Stimulated activated CD8-positive, alpha-beta memory T cell treated with anti-CD3 and anti-CD28 coated beads, Interleukin-4, amount 100 ng/mL, for 48 hours (primary cell): ENCODE measurements at regions not wholly inside any gene's neighbourhood (a gene's known extent, or its start where the extent isn't known, plus 50 kb on each side); places are given as distances from the start of the nearest gene placed in this dataset.
"Not testable (repeated sequence)": the region's sequence is repeated elsewhere in the genome, so short reads cannot be mapped to it uniquely, and the experiment has no call there.

Source experiments
- DNase-seq: peaks from one replicate; pipeline ENCODE4 v3.0.0-alpha.2; 2020

DNA sequence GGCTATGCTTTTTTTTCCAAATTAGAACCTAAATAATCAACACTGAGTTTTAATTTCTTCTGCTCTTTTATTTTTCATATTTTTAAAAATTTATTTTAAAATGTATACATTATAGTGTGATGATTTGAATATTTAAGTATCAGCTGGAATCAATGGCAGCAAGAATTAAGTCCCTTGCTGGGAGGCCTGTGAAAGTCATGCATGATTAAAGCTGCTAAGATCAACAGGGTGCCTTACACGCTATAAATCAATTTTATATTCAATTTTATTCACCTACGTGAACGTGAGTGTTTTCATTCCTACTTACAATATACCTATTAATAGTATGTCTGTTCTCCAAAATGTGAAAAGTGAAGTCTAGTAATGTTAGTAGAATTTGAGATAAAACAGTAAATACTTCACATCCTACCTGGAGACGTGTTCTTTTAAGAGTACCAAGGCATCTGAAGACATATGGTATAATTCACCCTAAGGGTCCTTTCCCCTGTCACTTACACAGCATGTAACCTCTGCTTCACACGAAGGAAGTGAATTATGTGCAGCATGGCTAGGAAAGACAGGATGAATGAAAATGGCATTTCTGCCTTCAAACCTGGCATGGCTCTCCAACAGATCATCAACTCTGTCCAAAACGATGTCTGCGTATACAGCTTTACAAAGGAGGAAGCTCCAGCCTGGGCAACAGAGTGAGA, 640.4 kb upstream of the ROBO1 start:
- no peak for DNase-seq

DNA sequence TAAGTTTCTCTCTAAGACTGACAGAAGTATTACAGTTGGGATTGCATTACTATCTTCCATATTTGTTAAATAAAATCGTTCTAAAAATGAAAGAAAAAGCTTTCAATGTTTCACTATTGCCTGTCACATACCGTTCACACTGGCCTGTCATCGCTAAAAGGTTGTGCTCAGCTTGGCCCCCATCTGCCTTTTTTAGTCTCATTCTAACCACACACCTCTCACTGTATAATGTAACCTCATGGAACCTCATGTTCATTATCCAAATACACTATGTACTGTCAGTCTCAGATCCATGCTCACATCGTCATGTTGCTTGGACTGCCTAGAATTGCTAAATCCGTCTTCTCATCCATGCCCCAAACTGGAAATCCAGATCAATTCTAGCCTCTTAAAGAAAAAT, 637.8 kb upstream of the ROBO1 start:
- no peak for DNase-seq

DNA sequence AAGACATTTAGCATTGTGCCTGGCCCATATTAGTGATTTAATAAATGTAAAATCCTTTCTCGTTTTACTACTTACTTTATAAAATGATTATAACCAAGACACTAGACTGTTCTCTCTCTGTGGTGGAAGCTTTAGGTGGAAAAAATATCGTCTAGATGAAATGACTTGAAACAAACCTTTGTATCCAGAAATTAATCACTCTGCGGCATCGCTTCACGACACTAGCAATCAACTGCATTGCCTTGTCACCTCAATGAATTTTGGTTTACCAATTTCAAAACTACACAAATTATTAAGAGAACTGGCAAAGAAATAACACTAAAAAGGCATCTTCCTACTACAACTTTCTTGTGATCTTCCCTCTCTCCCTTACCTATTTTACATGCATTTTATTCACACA, 627.2 kb upstream of the ROBO1 start:
- no peak for DNase-seq

DNA sequence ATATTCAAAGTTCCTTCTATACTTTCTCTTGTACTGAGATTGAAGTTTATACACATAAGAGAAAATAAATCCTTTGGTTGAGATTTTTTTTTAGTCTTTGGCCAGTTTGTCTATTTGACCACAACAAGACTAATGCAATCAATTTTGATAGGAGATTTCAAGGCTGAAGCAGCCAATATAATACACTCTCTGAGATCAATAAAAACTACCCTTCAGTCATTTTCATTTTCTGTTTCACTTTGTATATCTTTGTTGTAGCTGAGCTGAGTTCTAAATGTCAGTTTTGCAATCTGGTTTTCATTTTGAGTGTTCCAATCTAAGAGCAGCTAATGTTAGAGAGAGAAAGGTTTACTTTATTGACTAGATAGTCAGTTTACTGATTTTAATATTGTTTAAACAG, 623.8 kb upstream of the ROBO1 start:
- DNase-seq, result no peak

DNA sequence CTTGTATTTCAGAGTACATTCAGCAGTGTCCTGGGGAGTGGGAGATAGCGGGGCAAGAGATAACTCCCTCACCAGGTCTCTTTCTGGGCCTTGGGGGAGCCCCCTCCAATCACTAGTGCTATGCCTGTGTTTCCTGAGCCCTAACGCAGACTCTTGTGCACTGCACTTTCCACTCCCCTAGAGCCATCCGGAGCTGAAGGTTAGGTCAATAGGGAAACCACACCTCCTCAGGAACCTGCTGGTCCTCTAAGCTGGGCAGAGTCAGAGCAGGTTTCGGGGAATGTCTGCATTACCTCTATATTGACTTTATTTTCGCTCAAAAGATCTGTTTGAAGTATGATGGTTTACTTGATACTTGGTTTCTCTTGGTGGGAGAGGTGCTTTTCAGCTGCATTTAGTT, 617.0 kb upstream of the ROBO1 start:
- no peak for DNase-seq

DNA sequence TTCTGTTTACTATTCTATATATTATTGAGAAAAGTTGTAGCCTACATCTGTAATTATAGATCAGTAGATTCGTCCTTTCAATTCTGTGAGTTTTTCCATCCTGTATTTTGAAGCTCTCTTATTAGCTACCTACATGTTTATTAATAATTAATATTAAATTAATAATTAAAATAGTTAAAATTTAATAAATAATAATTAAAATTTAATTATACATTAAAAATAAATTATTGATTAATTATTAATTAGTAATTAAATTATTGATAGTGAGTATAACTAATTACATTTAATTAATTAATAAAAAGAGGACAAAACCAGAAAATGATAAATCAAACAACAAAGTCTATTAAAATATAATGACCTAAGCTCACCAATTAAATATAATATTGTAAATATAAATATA, 606.6 kb upstream of the ROBO1 start:
- DNase-seq, result no peak

DNA sequence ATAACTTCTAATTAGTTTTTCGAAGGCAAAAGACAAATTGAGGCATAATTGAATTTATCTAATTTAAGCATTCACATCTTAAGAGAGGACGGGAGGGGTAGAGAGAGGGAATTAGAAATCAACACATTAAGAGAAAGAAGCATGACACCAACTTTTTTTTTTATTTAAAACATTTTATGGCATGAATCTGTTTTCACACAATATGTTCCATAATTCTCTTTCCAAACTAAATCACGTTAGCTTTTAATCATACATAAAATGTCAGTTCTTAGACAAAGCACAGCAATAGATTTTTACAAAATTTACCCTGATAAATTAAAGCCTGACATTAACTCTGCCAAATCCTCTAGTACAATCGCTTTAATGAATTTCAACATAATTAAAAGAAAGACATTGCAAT, 600.8 kb upstream of the ROBO1 start:
- DNase-seq, result no peak

DNA sequence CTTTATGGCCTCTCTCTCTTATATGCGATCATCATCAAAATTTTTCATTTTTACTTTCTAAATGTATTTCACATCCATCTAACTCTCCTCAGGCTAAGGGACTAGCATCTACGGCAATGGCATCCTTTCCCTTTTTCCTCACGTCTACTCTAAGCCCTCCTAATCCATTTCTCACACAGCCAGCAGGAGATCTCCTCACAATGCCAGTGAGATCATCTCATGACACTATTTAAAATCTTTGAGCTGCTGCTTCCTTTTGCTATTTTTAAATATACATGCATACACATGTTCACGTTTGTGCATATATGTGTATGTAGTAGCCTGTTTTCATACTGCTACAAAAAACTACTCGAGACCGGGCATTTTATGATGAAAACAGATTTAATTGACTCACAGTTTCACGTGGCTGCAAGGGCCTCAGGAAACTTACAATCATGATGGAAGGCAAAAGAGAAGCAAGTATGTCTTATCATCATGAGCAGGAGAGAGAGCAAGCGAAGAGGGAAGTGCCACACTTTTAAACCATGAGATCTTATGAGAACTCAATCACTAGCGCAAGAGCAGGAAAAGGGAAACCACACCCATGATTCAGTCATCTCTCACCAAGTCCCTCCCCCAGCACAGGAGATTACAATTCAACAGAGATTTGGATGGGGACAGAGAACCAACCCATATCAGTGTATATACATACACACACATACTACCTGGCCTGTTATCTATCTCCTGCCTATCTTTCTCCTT, 599.2 kb upstream of the ROBO1 start:
- no peak for DNase-seq

DNA sequence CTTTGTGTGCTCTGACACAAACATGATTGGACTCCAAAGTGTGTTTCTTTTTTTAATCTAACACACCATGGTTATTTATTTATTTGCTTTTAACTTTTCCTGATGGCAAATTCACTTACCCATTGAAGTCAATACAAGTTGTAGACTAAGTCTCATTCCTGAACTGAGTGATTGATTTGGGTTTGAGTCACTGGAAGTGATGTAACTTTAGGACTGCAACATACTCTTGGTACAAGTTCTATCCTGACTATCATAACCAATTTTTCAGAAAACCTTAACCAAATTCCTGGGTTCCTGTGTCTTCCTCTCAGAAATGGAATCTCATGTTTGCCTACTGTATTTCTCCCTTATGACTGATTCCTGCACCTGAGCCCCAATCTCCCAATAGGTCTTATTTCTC, 590.0 kb upstream of the ROBO1 start:
- no peak for DNase-seq

DNA sequence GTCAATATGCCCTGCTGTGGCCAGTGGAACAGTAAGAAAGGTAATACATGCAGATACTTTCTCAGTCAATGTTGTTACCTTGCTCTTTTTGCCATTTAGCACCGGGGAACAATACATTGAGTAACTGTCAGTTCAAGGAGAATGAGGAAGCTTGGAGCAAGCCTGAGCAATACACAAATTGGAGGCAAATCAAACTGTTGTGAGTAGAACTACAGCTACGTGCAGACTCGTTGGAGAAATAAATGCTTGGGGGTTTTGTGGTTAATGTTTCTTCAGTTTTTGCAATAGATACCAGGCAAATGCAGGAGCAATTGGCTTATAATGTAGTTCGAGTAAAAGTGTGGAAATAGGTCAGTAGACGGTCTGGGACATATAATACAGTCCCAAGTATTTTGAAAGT, 587.3 kb upstream of the ROBO1 start:
- no peak for DNase-seq

DNA sequence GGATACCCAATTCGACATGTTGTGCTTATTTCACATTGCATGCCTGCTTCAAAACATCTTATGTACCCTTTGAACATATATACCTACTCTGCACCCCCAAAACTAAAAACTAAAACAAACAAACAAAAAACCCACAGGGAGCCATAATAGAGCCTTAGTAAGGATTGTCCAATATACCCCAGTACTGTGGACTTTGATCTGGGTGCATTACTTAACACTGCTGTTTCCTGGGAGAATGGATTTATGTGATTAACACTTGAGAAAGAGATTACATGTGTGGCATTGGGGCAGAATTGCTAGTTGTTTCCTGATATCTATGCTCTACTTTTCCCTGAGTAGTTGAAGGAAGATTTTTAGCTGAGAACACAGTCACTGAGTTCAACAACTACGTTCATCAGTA, 583.4 kb upstream of the ROBO1 start:
- no peak for DNase-seq

DNA sequence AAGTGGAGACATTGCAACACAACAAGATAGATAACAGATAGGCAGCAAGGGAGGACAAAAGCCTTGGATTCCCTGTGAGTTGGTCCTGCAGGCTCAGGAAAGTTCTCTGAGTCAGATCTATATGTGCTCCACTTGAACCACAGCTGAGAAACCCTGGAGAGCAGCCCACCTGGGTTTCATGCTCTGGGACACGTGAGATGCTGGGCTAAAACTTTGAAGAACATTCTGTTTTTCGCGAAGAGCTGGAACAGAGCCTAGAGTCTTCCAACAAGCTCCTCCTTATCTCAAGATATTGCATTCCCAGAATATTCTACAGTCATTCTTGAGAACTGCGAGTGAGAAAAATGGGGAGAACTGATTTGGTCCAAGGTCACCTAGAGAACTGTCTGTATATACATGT, 583.0 kb upstream of the ROBO1 start:
- no peak for DNase-seq

DNA sequence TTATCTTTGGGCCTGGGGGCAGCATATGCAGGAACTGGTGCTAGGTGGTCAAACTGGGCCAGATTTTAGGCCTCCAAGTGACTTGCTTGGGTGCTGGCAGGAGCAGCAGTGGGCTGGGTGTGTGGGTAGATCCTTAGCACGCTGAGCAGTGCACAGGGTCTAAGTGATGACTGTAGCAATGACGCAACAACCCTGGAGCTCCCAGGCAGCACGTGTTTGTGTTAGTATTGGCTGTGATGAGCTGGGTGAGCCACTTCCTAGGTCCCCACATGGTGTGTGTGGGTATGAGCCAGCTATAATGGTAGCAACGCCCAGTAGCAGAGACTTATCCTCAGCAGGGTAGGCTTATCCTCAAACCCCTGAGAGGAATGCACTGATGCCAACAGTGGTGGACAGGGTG, 570.6 kb upstream of the ROBO1 start:
- no peak for DNase-seq

DNA sequence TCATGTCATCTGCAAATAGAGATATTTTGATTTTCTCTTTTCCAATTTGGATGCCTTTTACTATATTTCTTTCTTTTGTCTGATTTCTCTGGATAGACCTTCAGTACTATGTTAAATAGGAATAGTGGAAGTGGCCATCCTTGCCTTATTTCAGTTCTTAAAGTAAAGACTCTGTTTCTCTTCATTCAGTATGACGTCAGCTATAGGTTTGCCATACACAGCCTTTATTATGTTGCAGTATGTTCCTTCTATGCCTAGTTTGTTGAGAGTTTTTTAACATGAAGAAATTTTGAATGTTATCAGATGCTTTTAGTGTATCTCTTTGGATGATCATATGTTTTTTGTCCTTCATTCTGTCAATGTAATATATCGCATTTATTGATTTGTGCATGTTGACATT, 566.7 kb upstream of the ROBO1 start:
- DNase-seq, result no peak

DNA sequence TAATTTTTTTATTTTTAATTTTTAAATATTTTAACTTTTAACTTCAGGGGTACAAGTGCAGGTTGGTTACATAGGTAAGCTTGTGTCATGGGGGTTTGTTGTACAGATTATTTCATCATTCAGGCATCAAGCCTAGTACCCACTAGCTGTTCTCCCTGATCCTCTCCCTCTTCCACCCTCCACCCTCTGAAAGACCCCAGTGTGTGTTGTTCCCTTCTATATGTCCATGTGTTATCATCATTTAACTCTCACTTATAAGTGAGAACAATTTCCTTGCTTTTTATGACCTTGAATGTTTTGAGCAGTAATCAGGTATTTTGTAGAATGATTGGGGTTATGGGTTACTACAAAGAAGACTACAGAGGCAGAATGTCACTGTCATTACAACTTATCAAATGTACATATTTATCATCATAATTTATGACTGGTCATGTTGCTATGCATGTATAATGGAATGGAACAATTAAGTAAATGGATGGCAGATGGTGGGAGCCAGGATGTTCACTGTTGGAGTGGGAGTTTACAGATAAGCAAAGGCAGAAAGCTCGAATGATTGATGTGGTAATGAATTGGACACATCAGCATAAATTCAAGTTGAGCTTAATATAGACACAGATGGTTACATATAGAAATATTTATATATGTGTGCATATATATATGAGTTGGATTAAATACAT, 563.8 kb upstream of the ROBO1 start:
- no peak for DNase-seq

DNA sequence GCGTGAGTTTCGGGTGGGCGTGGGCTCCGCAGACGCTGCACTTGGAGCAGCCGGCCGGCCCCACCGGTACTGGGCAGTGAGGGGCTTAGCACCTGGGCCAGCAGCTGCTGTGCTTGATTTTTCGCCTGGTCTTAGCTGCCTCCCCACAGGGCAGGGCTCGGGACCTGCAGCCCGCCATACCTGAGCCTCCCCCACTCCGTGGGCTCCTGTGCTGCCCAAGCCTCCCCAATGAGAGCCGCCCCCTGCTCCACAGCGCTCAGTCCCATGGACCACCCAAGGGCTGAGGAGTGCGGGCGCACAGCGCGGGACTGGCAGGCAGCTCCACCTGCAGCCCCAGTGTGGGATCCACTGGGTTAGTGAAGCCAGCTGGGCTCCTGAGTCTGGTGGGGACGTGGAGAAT, 546.7 kb upstream of the ROBO1 start:
- not testable (repeated sequence) for DNase-seq

DNA sequence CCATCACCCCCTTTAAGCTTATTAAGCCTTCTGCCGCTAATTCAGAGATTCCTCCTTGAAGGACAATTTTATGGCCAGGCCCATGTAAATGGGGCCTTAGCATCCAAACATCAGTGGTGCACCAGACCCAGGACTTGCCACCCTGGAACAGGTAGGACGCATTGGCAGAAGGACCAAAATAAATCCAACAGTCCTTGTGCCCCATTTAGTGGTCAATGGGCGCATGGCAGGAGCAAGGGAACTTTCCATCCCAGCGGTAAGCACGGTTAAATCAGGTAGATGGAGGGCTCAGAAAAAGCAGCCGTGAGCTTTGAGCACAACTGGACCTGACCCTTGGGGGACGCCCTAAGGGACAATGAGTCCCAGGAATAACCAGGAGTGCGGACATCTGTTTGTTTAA, 540.8 kb upstream of the ROBO1 start:
- DNase-seq, result no peak

DNA sequence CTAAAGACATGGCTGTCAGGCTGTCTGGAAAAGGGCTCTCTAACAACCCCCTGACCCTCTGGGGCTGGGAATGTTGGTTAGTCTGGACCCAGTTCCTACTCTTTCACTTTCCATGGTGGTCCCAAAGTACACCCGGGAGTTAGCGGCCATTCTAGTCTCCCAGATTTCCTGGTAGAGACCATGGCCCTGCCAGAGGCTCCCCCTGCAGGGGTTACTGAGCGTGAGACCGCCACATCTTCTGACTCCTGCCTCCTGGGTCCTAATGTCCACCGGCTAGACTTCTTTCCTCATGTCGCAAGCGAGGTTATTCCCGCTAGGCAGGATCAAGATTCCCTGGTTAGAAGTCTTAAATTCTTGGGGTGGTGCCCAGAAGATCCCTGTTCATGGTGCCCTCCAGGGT, 540.0 kb upstream of the ROBO1 start:
- DNase-seq, result no peak

DNA sequence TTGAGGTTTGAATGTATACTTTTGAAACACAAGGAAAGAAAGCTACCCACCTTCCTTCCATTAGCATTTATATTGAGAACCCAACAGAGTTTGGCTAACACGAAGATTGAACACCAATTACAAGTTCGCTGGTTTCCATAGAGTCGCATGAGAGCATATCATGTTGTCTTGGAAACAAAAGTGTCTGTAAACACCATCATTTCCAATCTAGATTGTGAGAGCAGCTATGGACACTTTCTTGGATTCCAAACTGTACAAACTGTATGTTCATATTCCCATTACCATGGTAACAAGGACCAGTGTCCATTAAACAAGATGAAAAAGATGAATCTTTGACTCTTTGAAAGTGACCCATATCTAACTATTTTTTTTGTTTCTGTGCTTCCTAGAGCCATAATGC, 529.9 kb upstream of the ROBO1 start:
- no peak for DNase-seq

DNA sequence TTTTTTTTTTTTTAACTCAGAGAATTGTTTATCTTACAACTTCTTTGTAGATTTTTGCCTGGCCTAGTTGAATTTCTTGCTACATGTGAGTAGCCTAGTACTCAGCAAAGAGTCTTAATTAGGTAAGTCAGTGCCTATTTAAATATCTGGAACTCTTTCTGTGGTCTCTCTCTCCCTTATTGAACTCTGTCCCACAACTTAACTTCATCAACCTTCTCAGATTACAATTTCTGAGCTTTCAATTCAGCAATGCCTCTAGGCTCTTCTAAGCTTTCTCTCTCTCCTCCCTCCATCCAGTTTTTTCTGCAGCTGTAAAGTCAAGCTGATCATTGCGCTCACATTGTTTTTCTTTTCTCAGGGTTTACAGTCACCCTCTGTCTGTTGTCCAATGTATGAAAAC, 517.6 kb upstream of the ROBO1 start:
- DNase-seq, result no peak

DNA sequence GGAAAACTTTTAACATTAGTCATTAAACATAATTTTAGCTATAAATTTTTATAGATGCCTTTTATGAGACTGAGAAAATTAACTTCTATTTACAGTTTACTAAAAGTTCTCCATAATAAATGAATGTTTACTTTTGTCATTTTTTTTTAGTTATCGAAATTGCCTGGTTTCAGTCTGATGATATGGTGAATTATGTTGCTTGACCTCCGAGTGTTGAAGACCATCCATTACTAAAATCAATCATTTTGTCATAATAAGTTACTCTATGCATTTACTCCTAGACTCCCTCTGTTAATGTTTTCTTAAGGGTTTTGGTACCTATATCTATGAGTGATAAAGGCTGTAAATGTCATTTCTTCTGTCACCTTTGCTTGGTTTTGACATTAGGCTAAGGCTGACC, 516.0 kb upstream of the ROBO1 start:
- DNase-seq, result no peak

DNA sequence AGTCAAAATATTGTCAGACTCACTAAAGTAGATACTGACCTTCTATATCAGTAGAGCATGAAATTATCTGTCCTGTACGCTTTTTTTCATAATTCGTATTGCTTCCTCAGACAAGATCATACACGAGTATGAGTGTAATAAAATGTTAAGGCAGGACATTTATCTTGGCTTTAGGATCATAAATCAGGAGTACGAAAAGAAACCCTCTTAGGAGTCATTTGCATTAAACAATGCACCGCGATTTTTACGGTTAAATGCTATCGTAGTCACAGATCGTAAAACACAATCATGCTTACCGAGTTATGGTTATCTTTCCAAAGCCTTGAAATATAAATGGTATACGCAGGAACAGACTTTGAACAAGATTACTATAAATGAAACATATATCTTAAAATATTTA, 510.3 kb upstream of the ROBO1 start:
- no peak for DNase-seq

DNA sequence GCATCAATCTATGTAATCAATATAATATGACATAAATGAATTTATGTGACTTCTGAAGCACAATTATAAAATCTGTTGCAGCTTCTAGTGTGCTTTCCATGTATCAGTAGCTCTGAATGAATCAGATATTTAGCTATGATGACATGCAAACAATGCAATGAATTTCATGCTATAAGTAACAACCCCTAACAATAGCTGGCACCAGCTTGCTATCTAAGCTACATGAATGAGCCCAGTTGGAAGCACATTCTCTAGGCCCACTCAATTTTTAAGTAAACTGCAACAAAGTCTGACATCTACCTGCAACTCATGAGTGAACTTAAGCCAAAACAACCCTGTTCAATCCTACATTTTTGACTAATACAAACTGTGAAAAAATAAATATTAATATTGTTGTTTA, 507.3 kb upstream of the ROBO1 start:
- no peak for DNase-seq

DNA sequence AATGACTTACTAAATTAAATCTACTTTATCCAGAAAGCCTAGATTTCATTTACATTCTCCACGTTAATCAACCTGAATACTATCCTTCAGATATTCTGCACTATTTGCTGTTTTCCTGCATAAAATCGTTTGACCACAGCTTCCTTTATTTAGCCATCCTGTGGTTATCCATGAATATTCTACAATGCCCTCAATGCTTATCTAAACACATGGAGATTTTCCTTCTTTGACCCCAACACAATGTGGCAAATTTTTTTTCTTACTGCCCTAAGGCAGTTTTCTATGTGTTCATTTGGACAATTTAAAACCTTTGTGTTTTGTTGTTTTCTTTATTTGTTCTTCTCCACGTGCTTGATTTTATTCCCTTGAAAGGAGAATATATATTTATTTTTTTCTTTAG, 495.5 kb upstream of the ROBO1 start:
- DNase-seq, result no peak

DNA sequence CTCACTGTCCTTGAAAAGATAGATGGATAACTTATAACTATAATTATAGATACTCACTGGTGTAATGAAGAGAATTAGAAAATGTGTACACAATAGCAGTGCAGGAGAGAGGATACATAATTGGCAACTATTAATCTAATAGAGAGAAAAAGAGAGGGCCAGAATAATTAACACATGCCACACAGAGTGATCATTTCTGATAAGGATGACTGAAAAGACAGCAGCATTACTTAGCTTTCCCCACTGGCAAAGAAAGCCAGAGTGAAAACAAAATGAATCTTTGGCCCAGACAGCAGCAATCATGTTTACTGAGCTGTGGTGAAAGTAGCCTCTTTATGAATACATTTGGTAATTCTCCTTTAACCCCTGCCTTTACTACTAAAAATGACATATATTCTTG, 493.3 kb upstream of the ROBO1 start:
- DNase-seq, result no peak
